ENCODE measurements at regions not wholly inside any gene's neighbourhood (a gene's known extent, or its start where the extent isn't known, plus 50 kb on each side); places are given as distances from the start of the nearest gene placed in this dataset.
"Not testable (repeated sequence)": the region's sequence is repeated elsewhere in the genome, so short reads cannot be mapped to it uniquely, and the experiment has no call there.

GRCh38 chr2:91422102-91422501 lies 2730.6 kb downstream of the RPIA start:
- not testable (repeated sequence) for DNase-seq

- not testable (repeated sequence) for DNase-seq
Measured at GRCh38 chr2:91427148-91427547, 2735.7 kb downstream of the RPIA start.

GRCh38 chr2:91441932-91442245 lies 2750.4 kb downstream of the RPIA start:
- DNase-seq = not testable (repeated sequence)

GRCh38 chr2:91442246-91442905 lies 2750.9 kb downstream of the RPIA start:
- no peak for DNase-seq

- not testable (repeated sequence) for DNase-seq
Measured at GRCh38 chr2:91442906-91443729, 2751.6 kb downstream of the RPIA start.

- DNase-seq = not testable (repeated sequence)
Measured at GRCh38 chr2:91443730-91444115, 2752.2 kb downstream of the RPIA start.

GRCh38 chr2:91445705-91446104 lies 2754.2 kb downstream of the RPIA start:
- DNase-seq = not testable (repeated sequence)

GRCh38 chr2:91446489-91446888 lies 2755.0 kb downstream of the RPIA start:
- DNase-seq = not testable (repeated sequence)

- not testable (repeated sequence) for DNase-seq
Measured at GRCh38 chr2:91446915-91447314, 2755.4 kb downstream of the RPIA start.

GRCh38 chr2:91447508-91447907 lies 2756.0 kb downstream of the RPIA start:
- DNase-seq = not testable (repeated sequence)

- not testable (repeated sequence) for DNase-seq
Measured at GRCh38 chr2:91462292-91462691, 2770.8 kb downstream of the RPIA start.

GRCh38 chr2:91463007-91463406 lies 2771.5 kb downstream of the RPIA start:
- DNase-seq = not testable (repeated sequence)

- DNase-seq = not testable (repeated sequence)
Measured at GRCh38 chr2:91466780-91467363, 2775.4 kb downstream of the RPIA start.

- not testable (repeated sequence) for DNase-seq
Measured at GRCh38 chr2:91476244-91476935, 2784.9 kb downstream of the RPIA start.

GRCh38 chr2:91476936-91477246 lies 2785.4 kb downstream of the RPIA start:
- not testable (repeated sequence) for DNase-seq

GRCh38 chr2:91477291-91477690 lies 2785.8 kb downstream of the RPIA start:
- DNase-seq = not testable (repeated sequence)

- DNase-seq = no peak
Measured at GRCh38 chr2:91477731-91478672, 2786.5 kb downstream of the RPIA start.

- DNase-seq = not testable (repeated sequence)
Measured at GRCh38 chr2:91478851-91479718, 2787.6 kb downstream of the RPIA start.

GRCh38 chr2:91485226-91485625 lies 2793.8 kb downstream of the RPIA start:
- not testable (repeated sequence) for DNase-seq

All from renal pelvis (tissue), 1 donor.